IMR-90 (cell line): ENCODE measurements at regions not wholly inside any gene's neighbourhood (a gene's known extent, or its start where the extent isn't known, plus 50 kb on each side); places are given as distances from the start of the nearest gene placed in this dataset.

Experiments used
- ATAC-seq: fragments of 200-7000 bp; cut with Tn5 transposase; 2 replicates; pipeline ENCODE4 v1.9.1; 2020; ENCODE audit warnings: low read depth, mild to moderate bottlenecking, moderate library complexity
- BruUV-seq: library from RNA; stranded (reverse); fragments of 400-500 nt; replicated peaks from 2 replicates; lab custom pipeline; 2021; lab: Mats Ljungman, UMichigan
- CTCF ChIA-PET: fragments of 300-600 bp; formaldehyde crosslinking; extraction: SDS; loops from one replicate; lab custom pipeline; 2021; ENCODE audit warnings: antibody characterized with exemption; lab: Yijun Ruan, JAX
- POLR2A ChIA-PET: fragments of 300-600 bp; sonication (Branson Sonifier 250); formaldehyde crosslinking; loops from one replicate; lab custom pipeline; 2022; ENCODE audit warnings: antibody characterized with exemption; ENCODE audit not compliant: unreplicated experiment; lab: Charles Lee
- DNase-seq: peaks from one replicate; pipeline ENCODE4 v3.0.0; 2013
- H2AFZ ChIP-seq: replicated peaks from 2 replicates; pipeline ENCODE3; 2013; ENCODE audit warnings: low read length, mild to moderate bottlenecking; ENCODE audit not compliant: poor library complexity
- H2AK5ac ChIP-seq: 2 replicates; pipeline ENCODE4 v1.6.1; 2013; ENCODE audit warnings: low read depth, low read length, inconsistent platforms
- H2AK9ac ChIP-seq: replicated peaks from 2 replicates; pipeline ENCODE3; 2013; ENCODE audit warnings: mild to moderate bottlenecking, low read depth, low read length, moderate library complexity; ENCODE audit not compliant: poor library complexity
- H2BK120ac ChIP-seq: 2 replicates; pipeline ENCODE4 v1.6.1; 2013; ENCODE audit warnings: low read depth, low read length, inconsistent platforms
- H2BK15ac ChIP-seq: 3 replicates; pipeline ENCODE4 v1.6.1; 2013; ENCODE audit warnings: low read depth, low read length, inconsistent platforms
- H2BK20ac ChIP-seq: 2 replicates; pipeline ENCODE4 v1.6.1; 2013; ENCODE audit warnings: low read depth, mild to moderate bottlenecking, inconsistent platforms, low read length, moderate library complexity
- H2BK5ac ChIP-seq: 2 replicates; pipeline ENCODE4 v1.6.1; 2013; ENCODE audit warnings: mild to moderate bottlenecking, low read depth, low read length, inconsistent platforms; ENCODE audit not compliant: poor library complexity, severe bottlenecking
- H3K14ac ChIP-seq: replicated peaks from 2 replicates; pipeline ENCODE4 v1.6.1; 2013; ENCODE audit warnings: low read depth, low read length, inconsistent platforms
- H3K18ac ChIP-seq: 2 replicates; pipeline ENCODE4 v1.6.1; 2013; ENCODE audit warnings: low read depth, low read length, control low read depth
- H3K23ac ChIP-seq: 2 replicates; pipeline ENCODE4 v1.6.1; 2013; ENCODE audit warnings: low read depth, low read length, inconsistent platforms
- H3K27ac ChIP-seq: 2 replicates; pipeline ENCODE4 v1.5.1; 2013; ENCODE audit warnings: mild to moderate bottlenecking, control low read depth, low read length; ENCODE audit not compliant: insufficient read depth
- H3K27me3 ChIP-seq: 2 replicates; pipeline ENCODE4 v1.6.1; 2013; ENCODE audit warnings: low read length; ENCODE audit not compliant: control insufficient read depth, insufficient read depth
- H3K36me3 ChIP-seq: 2 replicates; pipeline ENCODE4 v1.6.1; 2013; ENCODE audit warnings: low read length, mixed read lengths; ENCODE audit not compliant: control insufficient read depth, insufficient read depth
- H3K4ac ChIP-seq: 2 replicates; pipeline ENCODE4 v1.6.1; 2013; ENCODE audit warnings: low read depth, low read length, inconsistent platforms
- H3K4me1 ChIP-seq: 2 replicates; pipeline ENCODE4 v1.6.1; 2013; ENCODE audit warnings: low read length, mixed read lengths; ENCODE audit not compliant: control insufficient read depth, insufficient read depth
- H3K4me2 ChIP-seq: 2 replicates; pipeline ENCODE4 v1.6.1; 2013; ENCODE audit warnings: low read depth, mild to moderate bottlenecking, control low read depth, low read length, moderate library complexity
- H3K4me3 ChIP-seq: 2 replicates; pipeline ENCODE4 v1.5.1; 2013; ENCODE audit warnings: low read depth, mild to moderate bottlenecking, control low read depth, low read length, moderate library complexity; ENCODE audit not compliant: insufficient read depth
- H3K56ac ChIP-seq: 2 replicates; pipeline ENCODE4 v1.6.1; 2013; ENCODE audit warnings: low read length, inconsistent platforms; ENCODE audit not compliant: insufficient read depth; ENCODE audit errors: extremely low read depth
- H3K79me1 ChIP-seq, 2 experiments: 2 replicates each; pipeline ENCODE4 v1.6.1; 2013; ENCODE audit warnings: low read length in 2 of 2, inconsistent platforms in 1 of 2, low read depth in 1 of 2
- H3K9ac ChIP-seq: 2 replicates; pipeline ENCODE4 v1.6.1; 2013; ENCODE audit warnings: low read depth, low read length, control low read depth
- H3K9me1 ChIP-seq: 2 replicates; pipeline ENCODE4 v1.6.1; 2013; ENCODE audit warnings: low read length, inconsistent platforms; ENCODE audit not compliant: insufficient read depth
- H3K9me3 ChIP-seq: 2 replicates; pipeline ENCODE4 v1.6.1; 2013; ENCODE audit warnings: low read length; ENCODE audit not compliant: control insufficient read depth, insufficient read depth
- H4K20me1 ChIP-seq: 2 replicates; pipeline ENCODE4 v1.6.1; 2013; ENCODE audit warnings: low read length, inconsistent platforms; ENCODE audit not compliant: insufficient read depth
- H4K5ac ChIP-seq: 2 replicates; pipeline ENCODE4 v1.6.1; 2013; ENCODE audit warnings: mild to moderate bottlenecking, low read depth, low read length, control low read depth
- H4K8ac ChIP-seq, 2 experiments: 2 replicates each; pipeline ENCODE4 v1.6.1; 2013; ENCODE audit warnings: low read depth in 2 of 2, low read length in 2 of 2, control low read depth in 1 of 2, inconsistent platforms in 1 of 2
- H4K91ac ChIP-seq: 2 replicates; pipeline ENCODE4 v1.6.1; 2013; ENCODE audit warnings: low read depth, low read length, inconsistent platforms; ENCODE audit not compliant: insufficient read depth
- BHLHE40 ChIP-seq: fragments of 150-350 bp; IDR thresholded peaks from 2 replicates; pipeline ENCODE4 v1.6.1; 2016; ENCODE audit warnings: mild to moderate bottlenecking, low read depth, low read length
- CEBPB ChIP-seq: IDR thresholded peaks from 2 replicates; pipeline ENCODE4 v1.6.1; 2012; ENCODE audit warnings: low read depth, low read length, improper control_type of control experiment
- CHD1 ChIP-seq: IDR thresholded peaks from 2 replicates; pipeline ENCODE4 v1.6.1; 2012; ENCODE audit warnings: low read depth, low read length, improper control_type of control experiment
- ELK1 ChIP-seq: fragments of 150-350 bp; IDR thresholded peaks from 2 replicates; pipeline ENCODE4 v1.6.1; 2016; ENCODE audit warnings: low read depth, mild to moderate bottlenecking, low read length, moderate library complexity, borderline replicate concordance
- FOS ChIP-seq: fragments of 150-350 bp; IDR thresholded peaks from 2 replicates; pipeline ENCODE4 v1.6.1; 2016; ENCODE audit warnings: low read depth, low read length
- USF2 ChIP-seq: fragments of 150-350 bp; IDR thresholded peaks from 2 replicates; pipeline ENCODE4 v1.6.1; 2017; ENCODE audit warnings: mild to moderate bottlenecking, antibody characterized with exemption, low read length, low read depth
- WGBS, 2 experiments: methylation state at CpG; one replicate each; pipeline versions ENCODE4 v1.1.5 to v1.1.7; 2013; ENCODE audit warnings: missing lambda C conversion rate in 2 of 2; ENCODE audit not compliant: insufficient read length in 1 of 2; ENCODE audit errors: extremely low coverage in 2 of 2; 5-methylcytosine and 5-hydroxymethylcytosine counted together
- dilution Hi-C: fragments of 300-500 bp; cut with HindIII; formaldehyde crosslinking; loops from one replicate; pipeline ENCODE4 v1.14.3; 2018; ENCODE audit warnings: low sequenced_read_pairs; ENCODE audit not compliant: unreplicated experiment
- in situ Hi-C: fragments of 300-500 bp; cut with MboI; formaldehyde crosslinking; loops from 3 replicates; pipeline ENCODE4 v1.14.3; 2019; ENCODE audit warnings: low sequenced_read_pairs, inconsistent platforms, mixed read lengths
- intact Hi-C: fragments of 100-400 bp; cut with micrococcal nuclease; formaldehyde crosslinking; loops from 2 replicates; pipeline ENCODE4 v1.10.0; 2022

GRCh38 chr2:182577816-182578215 is 138.2 kb upstream of the DNAJC10 start:
- H2BK20ac ChIP-seq: no peak overlapping the region
- 93% methylated on average over 3 of the region's 6 CpGs; no CpG with 5 or more reads in 1 of the 2 experiments for WGBS, 2 experiments
- no peak overlapping the region for H2AK5ac ChIP-seq
- H3K9ac ChIP-seq: no peak overlapping the region
- no peak overlapping the region for H4K5ac ChIP-seq
- H3K36me3 ChIP-seq: no peaks in the 10 kb centered on the region
- no TSS peak for BruUV-seq
- no peaks in the 10 kb centered on the region for H4K20me1 ChIP-seq
- POLR2A ChIA-PET: no interaction called here
- H3K14ac ChIP-seq: no peak overlapping the region
- H3K56ac ChIP-seq: no peak overlapping the region
- no peaks in the 10 kb centered on the region for H3K9me1 ChIP-seq
- H3K4me1 ChIP-seq: no peaks in the 10 kb centered on the region
- no peaks in the 10 kb centered on the region for H3K27me3 ChIP-seq
- H3K4ac ChIP-seq: no peak overlapping the region
- no peak overlapping the region for H4K8ac ChIP-seq
- CTCF ChIA-PET: no interaction called here
- H3K27ac ChIP-seq: no peak overlapping the region; the same call in 1 of the 2 replicates
- H3K4me3 ChIP-seq: no peak overlapping the region
- no peaks in the 10 kb centered on the region for H3K79me1 ChIP-seq
- H2AK9ac ChIP-seq: no peak overlapping the region
- no peak overlapping the region for H2BK120ac ChIP-seq
- in situ Hi-C loops (no loop called here), dilution Hi-C loops (no loop called here), intact Hi-C loops (no loop called here)
- no peak overlapping the region for H2BK15ac ChIP-seq
- no peaks in the 10 kb centered on the region for H3K9me3 ChIP-seq
- H3K23ac ChIP-seq: no peak overlapping the region
- H2AFZ ChIP-seq: no peak overlapping the region
- no peak overlapping the region for H3K18ac ChIP-seq
- no peak overlapping the region for H4K91ac ChIP-seq
- no peak overlapping the region for H2BK5ac ChIP-seq
- no peak overlapping the region for H3K4me2 ChIP-seq
- ATAC-seq (no peak), DNase-seq (no peak)
- TF ChIP-seq FOS (no peak), USF2 (no peak), CEBPB (no peak), CHD1 (no peak), BHLHE40 (no peak), ELK1 (no peak)
